ENCODE measurements at regions not wholly inside any gene's neighbourhood (a gene's known extent, or its start where the extent isn't known, plus 50 kb on each side); places are given as distances from the start of the nearest gene placed in this dataset.

- DNase-seq (ENCODE audit: low read depth), result no peak
- TF ChIP-seq CTCF (IDR thresholded peaks at IDR 0.05; ENCODE audit: insufficient read depth, low read depth, low read length, missing control alignments), result no peak
- no peak overlapping the region for H3K4me3 ChIP-seq (ENCODE audit: low read length)
These were observed 913.5 kb upstream of the ATXN8OS start for GRCh38 chr13:69194130-69194529.

- TF ChIP-seq CTCF (IDR thresholded peaks at IDR 0.05; ENCODE audit: insufficient read depth, low read depth, low read length, missing control alignments), result no peak
- no peak overlapping the region for H3K4me3 ChIP-seq (ENCODE audit: low read length)
- no peak for DNase-seq (ENCODE audit: low read depth)
These were observed 927.6 kb upstream of the ATXN8OS start for GRCh38 chr13:69180034-69180433.

GRCh38 chr13:69178000-69178399, 929.6 kb upstream of the ATXN8OS start:
- TF ChIP-seq CTCF (IDR thresholded peaks at IDR 0.05; ENCODE audit: insufficient read depth, low read depth, low read length, missing control alignments), result no peak
- no peak for DNase-seq (ENCODE audit: low read depth)

GRCh38 chr13:69168436-69168835, 939.2 kb upstream of the ATXN8OS start:
- no peak for TF ChIP-seq CTCF (IDR thresholded peaks at IDR 0.05; ENCODE audit: insufficient read depth, low read depth, low read length, missing control alignments)
- no peak overlapping the region for H3K4me3 ChIP-seq (ENCODE audit: low read length)
- DNase-seq (ENCODE audit: low read depth), result no peak

More at GRCh38 chr13:69178000-69178399, 929.6 kb upstream of the ATXN8OS start:
- no peak overlapping the region for H3K4me3 ChIP-seq (ENCODE audit: low read length)

- no peak overlapping the region for H3K4me3 ChIP-seq (ENCODE audit: low read length)
- no peak for DNase-seq (ENCODE audit: low read depth)
- no peak for TF ChIP-seq CTCF (IDR thresholded peaks at IDR 0.05; ENCODE audit: insufficient read depth, low read depth, low read length, missing control alignments)
These were observed 952.5 kb upstream of the ATXN8OS start for GRCh38 chr13:69155136-69155535.

GRCh38 chr13:69142101-69142500, 965.5 kb upstream of the ATXN8OS start:
- no peak for TF ChIP-seq CTCF (IDR thresholded peaks at IDR 0.05; ENCODE audit: insufficient read depth, low read depth, low read length, missing control alignments)
- DNase-seq (ENCODE audit: low read depth), result no peak
- no peak overlapping the region for H3K4me3 ChIP-seq (ENCODE audit: low read length)

GRCh38 chr13:69124996-69125395, 982.6 kb upstream of the ATXN8OS start:
- TF ChIP-seq CTCF (IDR thresholded peaks at IDR 0.05; ENCODE audit: insufficient read depth, low read depth, low read length, missing control alignments), result no peak
- DNase-seq (ENCODE audit: low read depth), result peak; percentile 39
- no peak overlapping the region for H3K4me3 ChIP-seq (ENCODE audit: low read length)

All from epithelial cell of esophagus (primary cell).